SKM-1 treated with dmso at 0.1 percent for 144 hours (cell line): ENCODE measurements at regions not wholly inside any gene's neighbourhood (a gene's known extent, or its start where the extent isn't known, plus 50 kb on each side); places are given as distances from the start of the nearest gene placed in this dataset.
"Not testable (repeated sequence)": the region's sequence is repeated elsewhere in the genome, so short reads cannot be mapped to it uniquely, and the experiment has no call there.

Experiments
- DNase-seq: peaks from one replicate; lab custom pipeline; 2025; ENCODE audit not compliant: unreplicated experiment; lab: John Stamatoyannopoulos, UW

DNA sequence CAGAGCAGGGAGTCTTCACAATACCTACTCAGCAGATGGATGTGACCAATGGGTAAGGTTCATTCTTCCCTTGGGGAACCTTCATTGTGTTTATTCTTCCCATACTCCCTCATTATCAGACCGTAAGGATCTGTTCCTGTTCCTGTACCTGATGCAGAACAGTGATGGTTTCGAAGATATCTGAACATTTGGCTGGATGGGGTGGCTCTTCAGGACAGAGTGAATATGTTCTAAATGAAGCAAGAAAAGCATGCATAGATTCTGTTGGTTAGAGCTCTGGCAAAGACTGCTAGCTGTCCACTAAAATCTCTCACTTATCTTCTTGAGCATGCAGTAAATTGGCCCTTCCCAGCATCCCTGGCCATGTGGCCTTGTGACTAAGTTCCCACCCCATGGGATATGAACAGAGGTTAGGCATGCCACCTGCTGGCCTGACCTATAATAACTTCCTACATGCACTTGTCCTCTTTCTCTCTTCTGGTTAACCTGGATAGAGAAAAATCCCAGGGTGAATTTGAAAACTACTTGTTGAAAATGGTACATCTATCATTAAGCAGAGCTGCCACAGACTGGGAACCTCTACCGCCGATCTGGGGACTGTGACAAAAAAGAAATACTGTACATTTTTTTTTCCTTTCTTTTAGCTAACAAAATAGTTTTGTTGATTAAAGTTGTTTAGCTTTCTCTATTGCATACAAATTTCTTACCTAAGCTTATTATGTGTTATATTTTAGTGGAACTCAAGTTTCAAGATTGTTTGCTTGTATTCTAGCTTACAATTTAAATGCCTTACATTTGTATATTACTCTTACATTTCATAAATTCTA, 60.0 kb upstream of the BANK1 start:
- DNase-seq, result peak; percentile 62

DNA sequence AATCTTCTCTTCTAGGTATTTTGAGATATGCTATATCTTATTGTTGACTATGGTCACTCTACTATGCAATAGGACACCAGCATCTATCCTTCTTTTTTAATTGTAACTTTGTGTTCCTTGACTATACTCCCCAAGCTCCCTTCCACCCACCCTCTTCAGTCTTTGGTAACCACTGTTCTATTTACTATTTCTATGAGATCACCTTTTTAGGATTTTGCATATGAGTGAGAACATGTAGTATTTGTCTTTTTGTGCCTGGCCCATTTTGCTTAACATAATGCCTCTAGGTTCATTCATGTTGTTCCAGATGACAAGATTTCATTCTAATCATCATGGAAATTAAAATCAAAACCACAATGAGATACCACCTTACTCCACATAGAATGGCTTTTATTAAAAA, 63.3 kb upstream of the BANK1 start:
- DNase-seq, result no peak

DNA sequence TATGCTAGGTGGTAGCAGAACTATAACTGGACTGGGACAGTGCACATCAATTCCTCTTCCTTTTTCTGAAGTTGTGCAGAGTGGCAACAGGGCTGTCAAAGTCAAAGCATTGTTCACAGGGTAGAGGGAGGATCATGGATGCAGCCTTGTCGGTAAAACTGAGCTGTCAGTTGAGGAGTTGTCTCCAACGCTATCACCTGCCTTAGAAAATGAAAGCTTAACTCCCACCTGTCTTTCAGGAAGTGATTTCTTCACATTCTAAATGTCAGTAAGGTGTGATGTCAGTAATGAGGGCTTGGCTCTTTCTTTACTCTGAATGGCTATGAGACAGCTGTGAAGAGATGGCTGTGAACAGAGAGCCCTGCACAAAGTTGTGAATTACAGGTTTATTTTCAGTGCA, 66.4 kb upstream of the BANK1 start:
- no peak for DNase-seq

DNA sequence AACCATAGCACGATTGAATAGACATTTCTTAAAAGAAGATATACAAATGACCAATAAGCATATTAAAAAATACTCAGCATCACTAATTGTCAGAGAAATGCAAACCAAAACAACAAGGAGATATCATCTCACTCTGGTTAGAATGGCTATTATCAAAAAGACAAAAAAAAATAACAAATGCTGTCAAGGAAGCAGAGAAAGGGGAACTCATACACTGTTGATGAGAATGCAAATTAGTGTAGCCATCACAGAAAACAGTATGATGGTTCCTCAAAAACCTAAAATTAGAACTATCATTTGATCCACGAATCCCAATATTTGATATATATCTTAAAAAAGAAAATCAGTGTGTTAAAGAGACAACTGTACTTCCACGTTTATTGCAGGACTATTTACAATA, 71.7 kb upstream of the BANK1 start:
- DNase-seq, result no peak

DNA sequence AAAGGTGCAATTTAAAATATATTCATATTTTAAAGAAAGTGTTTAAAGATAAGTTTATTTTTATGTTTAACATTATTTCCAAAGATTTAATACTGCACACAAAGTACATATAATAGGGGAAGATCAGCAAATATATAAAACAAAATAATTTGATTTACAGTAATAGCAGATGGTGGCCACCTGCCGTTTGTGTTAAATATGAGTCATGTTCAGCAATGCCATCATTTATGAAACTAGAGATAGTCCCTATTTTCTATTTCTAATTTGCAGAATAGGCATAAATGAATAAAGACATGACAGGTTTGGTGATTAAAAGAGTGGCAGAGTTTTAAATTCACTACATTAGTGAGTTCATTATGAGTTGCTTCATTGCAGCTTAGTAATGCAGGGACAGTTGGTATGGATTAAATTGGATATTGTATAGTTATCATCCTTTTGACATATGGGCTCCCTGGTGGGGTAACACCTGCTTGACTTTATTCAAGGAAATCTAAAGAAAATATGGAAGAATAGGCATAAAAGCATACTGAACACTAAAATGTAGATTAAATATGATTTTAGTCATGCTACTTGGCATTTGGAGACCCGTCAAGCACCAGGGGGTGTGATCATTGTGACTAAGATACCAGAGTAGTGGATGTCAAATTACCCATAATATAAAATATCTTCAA, 78.8 kb upstream of the BANK1 start:
- DNase-seq, result no peak

DNA sequence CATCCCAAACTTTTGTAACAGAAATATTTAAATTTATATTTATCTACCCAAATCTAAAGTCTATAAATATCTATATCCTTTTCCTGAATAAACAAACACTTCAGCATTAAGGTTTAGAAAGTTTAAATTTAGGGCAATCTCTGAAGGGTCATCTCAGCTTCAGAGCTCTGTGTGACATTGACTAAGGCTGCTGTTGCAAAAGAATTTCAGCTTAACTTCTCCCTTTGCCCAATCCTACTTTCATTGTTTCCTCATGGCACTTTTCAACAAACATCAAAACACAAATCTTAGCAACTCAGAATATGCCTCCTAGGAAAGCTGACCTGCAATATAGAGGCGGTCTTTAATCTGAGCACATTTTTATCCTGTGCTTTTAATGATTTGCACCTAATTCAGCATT, 79.7 kb upstream of the BANK1 start:
- peak; percentile 39 for DNase-seq

DNA sequence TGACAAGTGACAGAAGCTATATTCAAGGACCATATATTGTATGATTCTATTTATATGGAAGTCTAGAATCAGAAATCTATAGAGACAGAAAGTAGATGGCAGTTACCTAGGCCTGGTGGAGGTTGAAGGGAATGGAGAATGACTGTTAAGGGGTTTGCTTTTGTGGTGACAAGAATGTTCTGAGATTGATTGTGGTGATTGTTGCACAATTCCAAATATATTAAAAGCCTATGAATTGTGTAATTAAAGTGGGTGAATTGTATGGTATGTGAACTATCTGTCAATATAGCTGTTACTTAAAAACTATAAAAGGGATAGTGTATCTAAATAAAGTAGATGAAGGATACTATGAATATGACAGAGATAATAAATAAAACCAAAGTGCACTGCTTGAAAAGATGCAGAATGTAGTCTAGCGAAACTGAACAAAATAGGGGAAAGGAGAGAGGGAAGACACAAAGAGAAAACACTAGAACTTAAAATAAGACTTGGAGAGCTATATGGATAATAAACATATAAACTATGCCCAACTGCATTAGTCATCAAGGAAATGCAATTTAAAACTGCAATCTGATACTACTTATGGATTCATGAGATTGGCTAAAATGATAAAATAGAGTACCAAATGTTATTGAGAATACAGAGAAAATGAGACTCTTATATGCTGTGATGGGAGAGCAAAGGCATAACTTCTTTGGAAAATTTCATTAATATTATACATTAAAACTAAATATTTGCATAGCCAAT, 82.1 kb upstream of the BANK1 start:
- DNase-seq, result no peak

DNA sequence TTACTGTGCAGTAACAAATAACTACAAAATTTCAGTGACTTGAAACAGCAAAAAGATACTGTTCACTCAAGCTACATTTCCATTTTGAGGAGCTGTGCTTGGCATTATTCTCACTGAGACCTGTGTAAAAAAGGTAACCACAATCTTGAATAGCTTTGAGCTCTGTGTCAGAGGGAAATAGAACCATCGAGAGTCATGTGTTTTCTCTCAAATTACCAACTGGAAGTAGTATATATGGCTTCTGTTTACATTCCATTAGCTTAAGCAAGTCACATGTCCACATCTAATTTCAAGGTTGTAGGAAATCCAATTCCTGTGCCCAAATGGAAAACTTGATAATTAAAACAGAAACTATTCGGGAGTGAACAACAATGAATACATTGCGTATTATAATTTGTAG, 82.9 kb upstream of the BANK1 start:
- no peak for DNase-seq

DNA sequence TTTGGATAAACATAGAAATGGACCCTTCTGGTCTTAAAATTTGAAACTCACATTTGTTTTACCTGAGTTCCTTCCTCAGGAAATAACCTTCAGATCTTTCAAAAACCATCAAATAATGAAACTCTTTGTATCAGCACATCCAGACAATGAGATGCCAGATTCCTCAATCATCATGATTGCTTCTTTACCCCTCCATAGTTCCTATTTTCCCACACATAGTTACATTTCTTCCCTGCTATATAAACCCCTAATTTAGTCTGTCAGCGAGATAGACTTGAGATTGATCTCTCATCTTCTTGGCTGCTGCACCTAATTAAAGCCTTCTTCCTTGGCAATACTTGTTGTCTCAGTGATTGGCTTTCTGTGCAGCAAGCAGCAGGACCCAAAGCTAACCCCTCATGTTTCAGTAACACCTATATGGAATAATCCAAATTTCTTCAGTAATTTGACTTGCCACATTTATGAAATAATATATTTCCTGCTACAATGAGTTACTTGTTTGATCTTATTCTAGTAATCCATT, 83.9 kb upstream of the BANK1 start:
- DNase-seq, result no peak

DNA sequence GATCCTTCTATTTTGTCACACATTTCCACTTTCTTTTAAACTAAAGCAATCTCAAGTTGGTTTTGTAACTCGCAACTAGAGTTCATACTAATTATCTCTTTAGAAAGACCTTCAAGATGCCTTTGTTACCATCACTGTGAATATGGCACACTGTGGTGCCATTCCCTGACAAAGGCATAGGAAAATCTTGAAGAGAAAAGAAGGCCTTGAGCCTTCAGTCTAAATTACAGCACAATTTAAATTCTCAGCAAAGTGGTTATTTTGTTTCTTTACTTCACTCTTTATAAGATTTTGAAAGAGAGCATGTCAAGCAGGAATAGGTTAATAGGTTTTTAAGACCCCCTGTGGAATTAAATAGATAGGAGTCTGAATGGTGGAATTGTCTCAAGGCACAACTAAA, 89.0 kb upstream of the BANK1 start:
- DNase-seq, result no peak

DNA sequence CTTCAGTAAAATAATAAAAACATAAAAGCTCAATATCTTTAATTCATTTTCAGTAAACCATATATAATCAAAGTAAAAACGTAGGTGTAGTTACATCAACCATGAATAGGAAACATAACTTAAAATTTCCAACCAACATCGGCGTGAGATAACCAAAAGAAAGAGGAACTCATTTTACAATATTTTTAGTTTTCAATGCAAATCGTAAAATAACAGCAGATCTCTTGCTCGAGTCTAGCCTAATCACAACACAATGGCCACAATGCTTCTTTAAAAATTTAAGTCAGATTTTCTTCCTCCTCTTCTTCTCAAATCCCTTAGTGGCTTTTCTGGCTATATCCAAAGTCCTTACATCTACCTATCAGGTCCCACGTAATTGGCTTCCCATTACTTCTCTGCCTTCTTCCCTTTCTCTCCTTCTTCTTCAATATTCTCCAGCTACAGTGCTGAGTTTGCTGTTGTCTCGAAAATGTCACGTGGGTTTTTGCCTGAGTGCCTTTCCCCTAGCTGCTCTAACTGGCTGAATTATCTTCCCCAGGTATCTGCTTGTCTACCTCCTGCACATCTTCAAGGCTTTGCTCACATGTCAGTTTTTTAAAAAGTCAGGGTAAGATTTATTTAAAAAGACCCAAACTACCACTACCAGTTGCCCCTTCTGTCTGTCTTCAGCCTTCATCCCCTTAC, 90.9 kb upstream of the BANK1 start:
- no peak for DNase-seq

DNA sequence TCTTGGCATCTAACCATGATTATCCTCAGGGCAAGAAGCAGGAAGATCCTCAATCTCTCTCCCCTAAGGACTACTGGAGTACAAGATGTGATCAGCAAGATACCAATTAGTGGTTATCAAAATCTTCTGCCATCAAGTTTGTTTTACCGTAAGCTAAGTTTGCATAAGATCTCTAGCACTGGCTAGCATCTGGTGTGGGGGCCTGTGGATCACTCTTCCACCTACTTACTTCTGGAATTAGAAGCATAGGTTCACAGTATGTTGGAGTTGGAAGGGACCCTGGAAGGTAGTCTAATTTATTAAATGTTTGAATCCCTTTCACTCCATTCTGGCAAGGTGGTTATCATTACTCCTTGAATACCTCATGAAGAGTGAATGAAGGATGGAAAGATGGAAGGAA, 93.3 kb upstream of the BANK1 start:
- DNase-seq, result no peak

DNA sequence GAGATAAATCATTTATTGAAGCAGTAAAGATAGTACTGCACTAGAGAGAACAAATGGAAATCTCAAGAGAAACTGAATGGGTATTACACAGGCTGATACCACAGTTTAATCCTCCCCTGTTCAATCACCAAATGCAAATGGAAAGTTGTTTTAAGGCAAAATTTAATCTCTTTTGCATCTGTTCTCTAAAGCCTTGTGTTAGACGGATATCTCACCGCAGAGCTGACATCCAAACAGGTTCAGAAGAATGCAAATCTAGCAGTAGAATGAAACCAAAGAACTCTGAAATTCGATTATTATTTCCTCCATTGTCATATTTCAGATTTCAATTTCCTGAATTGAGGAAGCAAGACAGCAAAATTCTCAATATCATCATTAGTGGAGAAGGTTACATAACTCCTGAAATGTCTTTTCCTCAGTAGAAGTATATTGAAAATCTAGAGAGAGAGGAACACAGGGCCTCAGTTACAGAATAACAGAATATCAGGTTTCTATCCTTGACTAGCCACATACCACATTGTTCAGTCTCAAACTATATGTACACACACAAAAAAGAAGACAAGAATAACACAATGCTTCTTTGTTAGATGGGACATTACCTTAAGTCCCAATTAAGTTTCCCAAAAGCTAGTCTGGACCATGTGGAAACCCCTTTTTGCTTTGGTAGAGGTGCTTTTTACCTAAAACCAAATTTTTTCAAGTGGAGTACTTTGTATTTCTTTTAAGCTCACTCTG, 94.1 kb upstream of the BANK1 start:
- no peak for DNase-seq

DNA sequence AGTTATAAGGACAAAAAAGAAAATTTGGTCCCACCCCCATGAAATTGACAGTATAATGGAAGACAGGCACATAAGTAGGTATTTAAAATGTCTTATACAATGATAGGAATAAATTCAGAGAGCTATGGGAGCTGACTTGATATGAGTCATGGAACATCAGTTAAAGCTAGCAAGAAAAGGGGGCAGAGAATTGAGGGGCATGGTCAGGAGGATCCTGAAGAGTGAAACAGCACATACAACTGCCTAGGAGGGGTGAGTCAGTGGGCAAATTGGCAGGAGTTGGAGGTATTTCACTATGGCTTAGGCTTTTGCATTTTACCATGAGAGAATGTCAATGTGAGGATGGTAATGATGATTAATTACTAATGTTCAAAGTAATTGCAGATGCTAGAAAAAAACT, 95.4 kb upstream of the BANK1 start:
- no peak for DNase-seq

DNA sequence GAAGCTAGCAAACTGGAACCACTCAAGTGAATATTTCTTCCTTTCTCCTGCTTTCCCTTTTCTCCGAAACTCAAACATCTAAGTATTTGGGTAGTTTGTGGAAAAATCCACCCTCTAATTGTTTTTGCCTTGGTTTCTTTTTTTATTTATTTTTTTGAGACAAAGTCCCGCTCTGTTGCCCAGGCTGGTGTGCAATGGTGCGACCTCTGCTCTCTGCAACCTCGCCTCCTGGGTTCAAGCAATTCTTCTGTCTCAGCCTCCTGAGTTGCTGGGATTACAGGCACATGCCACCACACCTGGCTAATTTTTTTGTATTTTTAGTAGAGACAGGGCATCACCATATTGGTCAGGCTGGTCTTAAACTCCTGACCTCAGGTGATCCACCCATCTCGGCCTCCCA, 96.1 kb upstream of the BANK1 start:
- DNase-seq, result not testable (repeated sequence)

DNA sequence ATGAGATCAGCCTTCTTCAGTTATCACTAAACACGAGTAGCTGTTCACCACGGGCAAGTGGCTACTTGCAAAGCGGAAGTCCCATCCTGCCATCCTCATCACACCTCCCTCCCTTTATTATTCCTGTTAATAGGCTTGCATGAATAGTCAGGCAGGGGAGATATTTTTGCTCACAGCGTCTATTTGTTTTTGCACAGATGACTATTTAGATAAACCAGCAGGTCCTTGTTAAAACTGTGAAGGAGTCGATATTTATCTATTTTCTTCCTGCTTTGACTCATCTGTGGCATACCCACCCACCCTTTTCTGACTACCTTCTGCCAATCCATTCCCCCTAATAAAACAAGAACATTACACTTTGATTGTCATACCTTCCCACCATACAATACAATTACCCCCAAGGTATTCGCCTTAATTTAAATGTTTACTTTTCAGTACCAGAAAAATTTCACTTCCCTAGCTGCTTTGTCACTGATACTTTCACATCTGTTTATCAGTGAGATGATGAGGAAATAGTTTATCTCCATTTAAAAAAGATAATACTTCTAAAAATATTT, 96.6 kb upstream of the BANK1 start:
- no peak for DNase-seq

DNA sequence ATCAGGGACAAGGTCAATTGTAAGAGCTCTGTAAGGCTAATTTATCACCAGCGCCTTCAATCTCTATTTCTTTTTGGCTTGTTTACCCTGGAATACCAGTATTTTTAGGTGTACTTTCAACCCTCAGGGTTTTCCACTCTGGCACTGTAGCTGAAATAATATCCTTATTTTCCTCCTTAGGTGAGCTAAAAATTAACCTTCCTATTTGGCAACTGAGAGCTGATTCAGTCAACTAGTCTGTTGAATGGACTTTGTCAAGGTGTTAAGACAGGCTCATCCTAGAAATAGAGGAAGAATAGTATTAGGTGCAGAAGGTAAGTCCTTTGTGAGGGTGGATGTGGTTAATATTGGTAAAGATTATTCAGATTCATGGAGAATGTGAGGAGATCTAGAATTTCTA, 101.3 kb upstream of the BANK1 start:
- no peak for DNase-seq

DNA sequence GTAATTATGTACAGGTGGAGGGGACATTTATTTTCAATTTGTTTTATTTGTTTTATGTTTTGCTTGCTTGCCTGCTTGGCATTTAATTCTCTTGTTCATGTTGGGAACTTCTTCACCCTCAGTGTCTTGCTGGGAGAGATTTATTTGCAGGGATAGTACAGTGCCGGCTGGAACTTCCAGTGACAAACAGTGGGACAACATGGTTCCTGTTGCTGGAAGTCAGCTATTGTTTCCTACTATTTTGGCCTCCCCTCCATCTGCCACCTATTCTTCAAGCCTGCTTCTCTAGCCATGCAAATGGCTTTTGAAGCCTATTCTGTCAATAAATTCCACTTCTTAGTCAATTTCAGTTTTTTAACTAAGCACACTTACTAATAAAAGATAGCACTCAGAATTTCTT, 105.4 kb upstream of the BANK1 start:
- DNase-seq, result no peak

DNA sequence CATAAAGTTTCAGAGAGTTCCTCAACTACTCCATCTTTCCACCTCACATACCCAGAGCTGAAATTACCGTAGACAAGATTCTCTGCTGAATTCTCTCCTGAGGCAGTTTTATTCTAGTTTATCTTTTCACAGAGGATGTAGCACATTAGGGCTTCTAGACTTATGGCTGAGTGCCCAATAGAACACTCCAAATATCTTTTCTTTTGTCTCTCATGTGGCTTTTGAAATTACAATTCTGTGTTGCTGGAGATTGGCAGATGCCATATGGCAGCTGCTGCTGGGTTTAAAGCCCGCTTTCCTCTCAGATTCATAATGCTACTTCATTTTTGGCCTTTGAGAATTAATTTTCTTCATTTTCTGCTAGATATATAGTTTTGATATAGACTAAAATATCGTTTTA, 107.6 kb upstream of the BANK1 start:
- DNase-seq, result no peak

DNA sequence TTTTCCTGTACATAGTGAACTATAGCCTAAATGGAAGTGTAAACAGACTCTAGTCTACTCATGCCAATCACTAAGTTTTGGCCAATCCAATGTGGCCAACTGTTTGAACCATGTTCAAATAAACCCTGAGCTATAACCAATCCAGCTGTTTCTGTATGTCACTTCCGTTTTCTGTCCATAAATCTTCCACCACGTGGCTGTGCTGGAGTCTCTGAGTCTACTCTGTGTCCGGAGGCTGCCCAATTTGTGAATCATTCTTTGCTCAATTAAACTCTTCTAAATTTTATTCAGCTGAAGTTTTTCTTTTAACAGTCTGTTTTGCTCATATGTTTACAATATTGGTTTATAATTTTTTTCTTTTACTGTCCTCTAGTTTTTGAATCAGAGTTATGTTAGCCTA, 112.3 kb upstream of the BANK1 start:
- no peak for DNase-seq
